ENCODE measurements at regions not wholly inside any gene's neighbourhood (a gene's known extent, or its start where the extent isn't known, plus 50 kb on each side); places are given as distances from the start of the nearest gene placed in this dataset.

GRCh38 chr6:142005021-142005420 lies 127.7 kb upstream of the GJE1 start:
- intact Hi-C loops (cut with DNase I) = no loop called here
- WGBS = 37% methylated on average over 1 of the region's 1 CpG
- no peaks in the 10 kb centered on the region for H3K4me1 ChIP-seq (replicated peaks)

GRCh38 chr6:142002825-142003405 lies 129.8 kb upstream of the GJE1 start:
- Histone ChIP-seq H3K4me1 (replicated peaks) (no peaks in the 10 kb centered on the region), H3K27ac (no peak overlapping the region), H3K27me3 (replicated peaks; ENCODE audit: insufficient read depth) (no peaks in the 10 kb centered on the region), H3K9me3 (no peaks in the 10 kb centered on the region), H3K4me3 (no peak overlapping the region), H3K36me3 (no peaks in the 10 kb centered on the region)
- intact Hi-C loops (cut with DNase I) = no loop called here
- no peak for DNase-seq (ENCODE audit: low spot score)
- TF ChIP-seq CTCF (IDR thresholded peaks at IDR 0.05) = no peak
- no peak for TF ChIP-seq POLR2AphosphoS5 (IDR thresholded peaks at IDR 0.05)
- no peak for TF ChIP-seq POLR2A (IDR thresholded peaks at IDR 0.05)
- WGBS = 87% methylated on average over 9 of the region's 9 CpGs

More at GRCh38 chr6:142005021-142005420, 127.7 kb upstream of the GJE1 start:
- no peak overlapping the region for H3K27ac ChIP-seq
- TF ChIP-seq POLR2A (IDR thresholded peaks at IDR 0.05) (no peak), CTCF (IDR thresholded peaks at IDR 0.05) (no peak), POLR2AphosphoS5 (IDR thresholded peaks at IDR 0.05) (no peak)
- H3K9me3 ChIP-seq = no peaks in the 10 kb centered on the region
- H3K36me3 ChIP-seq = no peaks in the 10 kb centered on the region
- no peaks in the 10 kb centered on the region for H3K27me3 ChIP-seq (replicated peaks; ENCODE audit: insufficient read depth)
- no peak for DNase-seq (ENCODE audit: low spot score)
- H3K4me3 ChIP-seq = no peak overlapping the region

GRCh38 chr6:141996823-141997222 lies 135.9 kb upstream of the GJE1 start:
- H3K27me3 ChIP-seq (replicated peaks; ENCODE audit: insufficient read depth) = no peaks in the 10 kb centered on the region
- no peak for TF ChIP-seq POLR2AphosphoS5 (IDR thresholded peaks at IDR 0.05)
- H3K36me3 ChIP-seq = no peaks in the 10 kb centered on the region
- no peak overlapping the region for H3K27ac ChIP-seq
- DNase-seq (ENCODE audit: low spot score) = no peak
- no peaks in the 10 kb centered on the region for H3K4me1 ChIP-seq (replicated peaks)
- intact Hi-C loops (cut with DNase I) = no loop called here
- H3K9me3 ChIP-seq = no peaks in the 10 kb centered on the region
- H3K4me3 ChIP-seq = no peak overlapping the region

GRCh38 chr6:141992109-141992508 lies 140.6 kb upstream of the GJE1 start:
- Histone ChIP-seq H3K36me3 (no peaks in the 10 kb centered on the region), H3K27me3 (replicated peaks; ENCODE audit: insufficient read depth) (no peaks in the 10 kb centered on the region), H3K4me1 (replicated peaks) (no peaks in the 10 kb centered on the region), H3K27ac (no peak overlapping the region), H3K9me3 (no peaks in the 10 kb centered on the region), H3K4me3 (no peak overlapping the region)
- no peak for TF ChIP-seq POLR2AphosphoS5 (IDR thresholded peaks at IDR 0.05)
- no peak for TF ChIP-seq POLR2A (IDR thresholded peaks at IDR 0.05)
- TF ChIP-seq CTCF (IDR thresholded peaks at IDR 0.05) = no peak
- 92% methylated on average over 2 of the region's 2 CpGs for WGBS
- intact Hi-C loops (cut with DNase I) = no loop called here
- no peak for DNase-seq (ENCODE audit: low spot score)

- H3K4me1 ChIP-seq (replicated peaks) = no peaks in the 10 kb centered on the region
- intact Hi-C loops (cut with DNase I) = no loop called here
- no peak for DNase-seq (ENCODE audit: low spot score)
- H3K4me3 ChIP-seq = no peak overlapping the region
- H3K27me3 ChIP-seq (replicated peaks; ENCODE audit: insufficient read depth) = no peaks in the 10 kb centered on the region
- TF ChIP-seq CTCF (IDR thresholded peaks at IDR 0.05) (no peak), POLR2AphosphoS5 (IDR thresholded peaks at IDR 0.05) (no peak), POLR2A (IDR thresholded peaks at IDR 0.05) (no peak)
- no peak overlapping the region for H3K27ac ChIP-seq
- 70% methylated on average over 1 of the region's 1 CpG for WGBS
- no peaks in the 10 kb centered on the region for H3K9me3 ChIP-seq
- H3K36me3 ChIP-seq = no peaks in the 10 kb centered on the region
Measured at GRCh38 chr6:141990840-141991239, 141.9 kb upstream of the GJE1 start.
